GM10248 (cell line): ENCODE measurements at regions not wholly inside any gene's neighbourhood (a gene's known extent, or its start where the extent isn't known, plus 50 kb on each side); places are given as distances from the start of the nearest gene placed in this dataset.

Experiments
- CTCF ChIA-PET: fragments of 300-600 bp; sonication (Branson Sonifier 250); formaldehyde crosslinking; extraction: SDS; loops from one replicate; lab custom pipeline; 2021; ENCODE audit warnings: antibody characterized with exemption; lab: Yijun Ruan, JAX
- POLR2A ChIA-PET: fragments of 350-650 bp; sonication (Branson Sonifier 250); formaldehyde crosslinking; extraction: SDS; loops from one replicate; lab custom pipeline; 2020; ENCODE audit warnings: antibody characterized with exemption; lab: Yijun Ruan, JAX
- DNase-seq: peaks from one replicate; pipeline ENCODE4 v3.0.0; 2012; ENCODE audit errors: extremely low spot score
- TF ChIP-seq, protein P1 (sequence below): IDR thresholded peaks from 2 replicates; pipeline ENCODE4 v1.5.1; 2012; ENCODE audit warnings: mild to moderate bottlenecking, low read depth; ENCODE audit errors: extremely low read depth, missing control alignments, control extremely low read depth

DNA sequence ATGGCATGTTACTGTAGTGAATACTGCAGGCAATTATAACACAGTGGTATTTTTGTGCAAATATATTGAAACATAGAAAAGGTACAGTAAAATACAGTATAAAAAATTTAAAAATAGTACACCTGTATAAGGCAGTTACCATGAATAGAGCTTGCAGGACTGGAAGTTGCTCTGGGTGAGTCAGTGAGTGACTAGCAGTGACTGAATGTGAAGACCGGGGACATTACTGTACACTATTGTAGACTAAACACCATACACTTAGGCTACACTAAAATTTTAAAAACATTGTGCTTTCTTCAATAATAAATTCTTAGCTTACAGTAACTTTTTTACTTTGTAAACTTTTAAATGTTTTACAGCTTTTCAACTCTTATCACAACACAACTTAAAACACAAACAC is 181.7 kb downstream of the GALC start:
- POLR2A ChIA-PET, result no interaction called here
- TF ChIP-seq, protein P1, sequence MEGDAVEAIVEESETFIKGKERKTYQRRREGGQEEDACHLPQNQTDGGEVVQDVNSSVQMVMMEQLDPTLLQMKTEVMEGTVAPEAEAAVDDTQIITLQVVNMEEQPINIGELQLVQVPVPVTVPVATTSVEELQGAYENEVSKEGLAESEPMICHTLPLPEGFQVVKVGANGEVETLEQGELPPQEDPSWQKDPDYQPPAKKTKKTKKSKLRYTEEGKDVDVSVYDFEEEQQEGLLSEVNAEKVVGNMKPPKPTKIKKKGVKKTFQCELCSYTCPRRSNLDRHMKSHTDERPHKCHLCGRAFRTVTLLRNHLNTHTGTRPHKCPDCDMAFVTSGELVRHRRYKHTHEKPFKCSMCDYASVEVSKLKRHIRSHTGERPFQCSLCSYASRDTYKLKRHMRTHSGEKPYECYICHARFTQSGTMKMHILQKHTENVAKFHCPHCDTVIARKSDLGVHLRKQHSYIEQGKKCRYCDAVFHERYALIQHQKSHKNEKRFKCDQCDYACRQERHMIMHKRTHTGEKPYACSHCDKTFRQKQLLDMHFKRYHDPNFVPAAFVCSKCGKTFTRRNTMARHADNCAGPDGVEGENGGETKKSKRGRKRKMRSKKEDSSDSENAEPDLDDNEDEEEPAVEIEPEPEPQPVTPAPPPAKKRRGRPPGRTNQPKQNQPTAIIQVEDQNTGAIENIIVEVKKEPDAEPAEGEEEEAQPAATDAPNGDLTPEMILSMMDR, result no peak
- CTCF ChIA-PET, result interaction anchor here (0.8 to 1.5 kb wide), 3 partner anchors 14 to 66 kb away, joined by 3 to 4 read pairs (median 3); no protein-coding TSS in a partner anchor
- DNase-seq, result no peak

DNA sequence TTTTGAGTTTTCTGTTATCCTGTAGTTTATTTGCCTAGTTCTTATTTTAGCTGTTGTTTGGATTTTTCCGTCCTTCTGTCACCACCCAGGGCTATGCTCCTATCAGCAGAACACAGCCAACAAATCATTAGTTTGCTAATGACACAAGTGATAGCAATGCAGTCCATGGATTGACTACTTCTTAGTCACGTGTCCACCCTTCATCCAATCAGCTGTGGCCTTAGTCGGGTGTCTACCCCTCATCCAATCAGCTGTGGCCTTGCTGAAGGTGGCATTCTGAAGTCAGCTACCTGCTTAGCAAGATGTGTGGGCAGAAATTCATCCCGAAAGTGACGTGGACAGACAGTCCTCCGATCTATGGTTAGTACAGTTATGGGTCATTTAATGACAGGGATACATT is 182.3 kb downstream of the GALC start:
- no peak for DNase-seq
- CTCF ChIA-PET, result interaction anchor here (0.7 to 1.5 kb wide), 3 partner anchors 15 to 65 kb away, joined by 3 to 4 read pairs (median 3); no protein-coding TSS in a partner anchor
- POLR2A ChIA-PET, result no interaction called here
- TF ChIP-seq, protein P1, result no peak

DNA sequence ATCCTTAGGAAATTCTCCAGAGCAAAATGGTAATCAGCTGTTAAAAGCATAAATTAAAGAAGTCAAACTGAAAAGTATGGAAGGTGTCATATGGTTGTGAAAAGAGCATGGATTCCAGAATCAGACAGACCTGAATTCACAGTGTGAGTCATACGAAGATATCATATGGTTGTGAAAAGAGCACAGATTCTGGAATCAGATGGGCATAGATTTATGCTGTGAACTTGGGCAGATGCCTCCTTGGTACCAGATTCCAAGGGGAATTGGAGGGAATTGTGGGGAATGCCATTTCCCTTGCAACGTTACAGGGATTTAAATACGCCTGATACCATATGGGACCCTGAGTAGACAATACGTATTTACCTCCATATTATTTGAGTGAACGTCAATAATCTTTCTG is 183.7 kb downstream of the GALC start:
- TF ChIP-seq, protein P1, result no peak
- DNase-seq, result no peak
- CTCF ChIA-PET, result interaction anchor here (1.8 kb wide), 1 partner anchor 97 kb away, joined by 4 read pairs; no protein-coding TSS in a partner anchor
- POLR2A ChIA-PET, result no interaction called here

DNA sequence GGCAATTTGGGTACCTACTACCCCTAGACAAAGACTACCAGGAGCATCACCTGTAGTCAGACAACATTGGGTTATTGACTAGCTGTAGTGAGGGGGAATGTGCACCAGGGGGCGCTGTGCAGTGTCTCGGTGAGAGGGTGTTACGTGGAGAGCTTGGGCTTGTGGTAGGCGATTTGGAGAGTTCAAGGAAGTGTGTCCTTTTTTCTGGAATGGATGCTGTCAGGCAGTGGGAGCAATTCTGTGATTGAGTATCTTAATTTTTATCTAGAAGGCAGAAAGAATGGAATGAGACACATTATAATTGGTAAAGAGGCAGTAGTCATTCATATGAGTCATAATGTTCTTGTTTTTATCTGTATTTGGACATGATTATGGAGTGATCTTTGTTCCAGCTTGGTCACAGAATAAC is 187.7 kb downstream of the GALC start:
- POLR2A ChIA-PET, result no interaction called here
- CTCF ChIA-PET, result interaction anchor here (0.7 to 2.7 kb wide), 26 partner anchors 9 to 575 kb away, joined by 3 to 21 read pairs (median 4); no protein-coding TSS in a partner anchor
- TF ChIP-seq, protein P1, result peak; percentile 48
- peak; percentile 39 for DNase-seq

DNA sequence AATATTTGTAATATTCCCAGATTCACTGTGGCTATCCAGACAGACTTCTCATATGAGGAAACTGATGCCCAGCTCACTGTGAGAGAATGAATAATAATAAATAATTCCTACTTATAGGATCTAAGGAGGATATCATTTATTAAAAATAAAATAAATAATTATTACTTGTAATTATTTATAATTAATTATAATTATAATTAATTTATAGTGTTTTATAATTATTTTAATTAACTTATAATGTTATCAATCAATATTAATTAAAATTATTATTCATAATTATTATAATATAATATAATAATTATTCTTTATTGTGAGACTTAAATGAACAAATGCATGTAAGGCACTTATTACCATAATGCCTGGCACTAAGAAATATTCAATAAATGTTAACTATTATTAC is 192.8 kb downstream of the GALC start:
- CTCF ChIA-PET, result interaction anchor here (0.7 to 2.1 kb wide), 2 partner anchors 10 to 13 kb away, joined by 3 to 6 read pairs; no protein-coding TSS in a partner anchor
- POLR2A ChIA-PET, result no interaction called here
- no peak for DNase-seq
- TF ChIP-seq, protein P1, result no peak

DNA sequence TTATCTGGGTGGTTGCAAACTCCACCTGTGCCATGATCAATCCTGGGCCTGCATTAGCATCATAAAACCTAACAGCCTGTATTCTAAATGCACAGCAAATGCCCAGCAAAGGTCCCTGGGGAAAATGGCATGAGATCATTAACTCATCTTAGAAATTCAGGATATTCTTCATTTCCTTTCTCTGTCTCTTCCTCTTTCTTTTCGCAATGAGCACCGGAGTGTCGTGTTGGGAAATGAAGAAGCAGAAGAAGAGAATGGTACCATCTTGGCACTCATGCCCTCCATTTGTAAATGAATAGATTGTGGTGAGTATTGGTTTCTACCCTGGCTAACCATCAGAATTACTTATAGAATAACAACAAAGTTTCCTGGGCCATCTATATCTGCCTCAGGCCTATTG is 193.6 kb downstream of the GALC start:
- TF ChIP-seq, protein P1, result no peak
- DNase-seq, result no peak
- ChIA-PET POLR2A (no interaction called here), CTCF (interaction anchor here (0.9 to 2.1 kb wide), 4 partner anchors 8 to 53 kb away, joined by 3 to 6 read pairs (median 4); no protein-coding TSS in a partner anchor)
